ENCODE measurements at regions not wholly inside any gene's neighbourhood (a gene's known extent, or its start where the extent isn't known, plus 50 kb on each side); places are given as distances from the start of the nearest gene placed in this dataset.

DNA sequence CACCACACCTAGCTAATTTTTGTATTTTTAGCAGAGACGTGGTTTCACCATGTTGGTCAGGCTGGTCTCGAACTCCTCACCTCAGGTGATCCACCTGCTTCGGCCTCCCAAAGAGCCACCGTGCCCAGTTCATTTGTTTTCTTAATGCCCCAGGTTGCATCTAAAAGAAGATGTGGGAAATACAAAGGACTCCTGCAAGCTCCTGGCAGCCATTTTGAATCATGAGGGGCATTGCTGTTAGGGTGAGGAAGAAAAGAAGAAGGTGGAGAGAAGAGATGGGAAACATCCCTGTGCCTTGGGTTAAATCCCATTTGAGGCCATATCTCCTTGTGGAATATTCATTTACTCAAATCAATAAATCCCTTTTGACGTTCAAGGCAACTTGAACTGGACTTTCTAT lies 365.3 kb upstream of the ERCC4 start:
- DNase-seq (ENCODE audit: low read depth) = no peak
- TF ChIP-seq, protein P1, sequence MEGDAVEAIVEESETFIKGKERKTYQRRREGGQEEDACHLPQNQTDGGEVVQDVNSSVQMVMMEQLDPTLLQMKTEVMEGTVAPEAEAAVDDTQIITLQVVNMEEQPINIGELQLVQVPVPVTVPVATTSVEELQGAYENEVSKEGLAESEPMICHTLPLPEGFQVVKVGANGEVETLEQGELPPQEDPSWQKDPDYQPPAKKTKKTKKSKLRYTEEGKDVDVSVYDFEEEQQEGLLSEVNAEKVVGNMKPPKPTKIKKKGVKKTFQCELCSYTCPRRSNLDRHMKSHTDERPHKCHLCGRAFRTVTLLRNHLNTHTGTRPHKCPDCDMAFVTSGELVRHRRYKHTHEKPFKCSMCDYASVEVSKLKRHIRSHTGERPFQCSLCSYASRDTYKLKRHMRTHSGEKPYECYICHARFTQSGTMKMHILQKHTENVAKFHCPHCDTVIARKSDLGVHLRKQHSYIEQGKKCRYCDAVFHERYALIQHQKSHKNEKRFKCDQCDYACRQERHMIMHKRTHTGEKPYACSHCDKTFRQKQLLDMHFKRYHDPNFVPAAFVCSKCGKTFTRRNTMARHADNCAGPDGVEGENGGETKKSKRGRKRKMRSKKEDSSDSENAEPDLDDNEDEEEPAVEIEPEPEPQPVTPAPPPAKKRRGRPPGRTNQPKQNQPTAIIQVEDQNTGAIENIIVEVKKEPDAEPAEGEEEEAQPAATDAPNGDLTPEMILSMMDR (IDR thresholded peaks at IDR 0.05; ENCODE audit: control insufficient read depth, extremely low read depth, insufficient read depth) = no peak
- H3K4me3 ChIP-seq (ENCODE audit: low read depth, low read length) = no peak overlapping the region

DNA sequence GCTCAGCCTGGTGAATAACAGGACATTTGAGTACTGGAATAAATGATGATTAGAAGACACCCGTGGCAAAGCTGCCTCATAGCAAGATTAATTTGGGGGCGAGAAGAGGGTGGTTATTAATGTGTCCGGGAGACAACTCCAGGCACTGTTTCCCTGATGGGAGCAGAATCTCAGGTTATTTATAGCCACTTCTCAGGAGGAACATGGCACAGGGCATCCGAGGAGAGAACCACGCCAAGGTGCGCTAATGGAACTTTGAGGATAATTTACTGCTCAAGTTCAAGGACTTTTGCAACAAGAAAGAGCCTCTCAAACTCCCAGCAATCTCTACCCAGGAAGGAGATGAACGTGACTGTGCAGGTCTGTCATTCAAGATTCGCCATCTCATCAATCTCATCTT lies 362.5 kb upstream of the ERCC4 start:
- no peak for DNase-seq (ENCODE audit: low read depth)
- no peak overlapping the region for H3K4me3 ChIP-seq (ENCODE audit: low read depth, low read length)
- TF ChIP-seq, protein P1 (IDR thresholded peaks at IDR 0.05; ENCODE audit: control insufficient read depth, extremely low read depth, insufficient read depth) = no peak

DNA sequence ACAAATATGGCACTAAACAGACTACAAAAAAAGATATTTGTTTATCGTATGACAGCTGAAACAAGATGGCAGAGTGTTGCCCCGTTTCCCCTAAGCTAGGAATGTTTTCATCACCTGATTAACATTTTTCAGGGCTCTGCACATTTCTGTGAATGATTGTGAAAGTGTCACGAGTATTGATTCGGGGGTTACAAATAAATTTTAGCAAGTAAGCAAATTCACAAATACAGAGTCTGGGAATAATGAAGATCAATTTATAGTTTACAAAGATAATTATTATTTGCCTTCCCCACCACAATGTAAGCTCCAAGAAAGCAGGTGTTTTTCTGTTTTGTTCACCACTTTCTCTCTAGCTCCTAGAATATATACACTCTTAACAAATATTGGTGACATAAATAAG lies 361.2 kb upstream of the ERCC4 start:
- TF ChIP-seq, protein P1 (IDR thresholded peaks at IDR 0.05; ENCODE audit: control insufficient read depth, extremely low read depth, insufficient read depth) = no peak
- H3K4me3 ChIP-seq (ENCODE audit: low read depth, low read length) = no peak overlapping the region
- DNase-seq (ENCODE audit: low read depth) = no peak

DNA sequence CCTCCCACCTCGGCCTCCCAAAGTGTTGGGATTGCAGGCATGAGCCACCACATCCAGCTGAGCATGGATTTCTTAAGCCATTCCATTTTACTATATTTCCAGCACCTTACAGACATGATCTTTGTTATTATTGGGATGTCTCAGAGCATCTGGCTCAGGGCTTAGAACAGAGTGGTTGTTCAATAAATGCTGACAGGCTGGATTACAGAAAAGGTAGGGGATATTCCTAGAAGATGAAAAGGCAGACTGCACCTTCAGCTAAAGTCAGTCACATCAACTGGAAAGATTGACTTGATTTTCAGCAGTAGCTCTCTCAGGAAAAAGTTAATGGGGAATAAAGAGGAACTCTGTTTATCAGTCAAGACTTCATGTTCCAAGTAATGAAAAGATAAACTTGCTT lies 360.3 kb upstream of the ERCC4 start:
- TF ChIP-seq, protein P1 (IDR thresholded peaks at IDR 0.05; ENCODE audit: control insufficient read depth, extremely low read depth, insufficient read depth) = no peak
- no peak for DNase-seq (ENCODE audit: low read depth)
- H3K4me3 ChIP-seq (ENCODE audit: low read depth, low read length) = no peak overlapping the region

DNA sequence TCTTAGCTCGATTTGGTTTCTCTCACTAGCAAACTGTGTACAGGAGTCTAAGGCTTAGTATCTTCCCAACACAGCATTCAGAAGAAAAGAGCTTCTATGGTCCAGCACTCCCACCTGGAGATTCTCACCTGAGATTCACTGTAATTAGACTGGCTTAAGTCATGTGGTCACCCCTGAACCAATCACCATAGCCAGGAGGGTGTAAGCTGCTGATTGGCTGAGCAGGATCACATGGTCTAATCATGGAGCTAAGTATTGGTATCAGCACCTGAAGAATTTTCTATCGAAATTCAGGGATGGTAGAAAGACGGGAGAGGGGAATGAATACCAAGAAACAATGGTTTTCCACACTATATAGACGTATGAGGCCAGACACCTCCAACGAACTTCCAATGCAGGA lies 359.8 kb upstream of the ERCC4 start:
- TF ChIP-seq, protein P1 (IDR thresholded peaks at IDR 0.05; ENCODE audit: control insufficient read depth, extremely low read depth, insufficient read depth) = no peak
- H3K4me3 ChIP-seq (ENCODE audit: low read depth, low read length) = no peak overlapping the region
- no peak for DNase-seq (ENCODE audit: low read depth)

DNA sequence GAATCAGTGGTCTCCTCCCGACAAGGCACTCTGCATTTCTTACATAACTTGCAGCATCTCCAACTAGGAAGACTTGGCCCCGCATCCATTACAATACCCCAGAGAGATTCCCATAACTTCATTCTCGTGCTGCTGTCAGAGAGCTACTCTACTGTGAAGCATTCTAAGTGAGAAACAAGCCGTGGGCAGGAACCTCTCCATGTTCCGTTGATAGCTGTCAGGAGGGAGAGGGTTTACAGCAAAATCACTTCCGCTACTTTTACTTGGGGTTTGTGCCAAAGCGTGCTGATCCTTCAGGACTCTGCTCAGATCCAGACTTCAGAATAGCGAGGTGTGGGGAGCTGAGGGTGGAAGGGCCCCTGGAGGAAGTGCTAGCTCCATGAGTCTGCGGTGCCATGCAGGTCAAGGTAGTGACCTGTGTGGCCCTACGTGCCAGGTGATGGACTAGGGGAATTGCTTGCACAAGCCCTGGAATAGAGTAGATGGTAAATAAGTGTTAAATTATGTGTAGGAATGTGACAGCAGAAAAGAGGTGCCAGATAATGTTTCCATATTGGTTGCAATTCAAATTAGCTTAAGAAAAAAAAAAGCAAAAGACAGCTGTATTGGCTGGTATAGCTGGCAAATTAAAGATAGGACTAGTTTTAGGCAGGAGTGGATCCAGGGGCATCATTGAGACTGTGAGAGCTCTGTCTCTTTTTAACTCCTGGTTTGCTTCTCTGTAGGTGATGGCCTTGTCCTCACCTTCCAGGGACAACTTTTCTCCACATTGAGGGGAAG lies 358.5 kb upstream of the ERCC4 start:
- H3K4me3 ChIP-seq (ENCODE audit: low read depth, low read length) = no peak overlapping the region
- TF ChIP-seq, protein P1 (IDR thresholded peaks at IDR 0.05; ENCODE audit: control insufficient read depth, extremely low read depth, insufficient read depth) = no peak
- DNase-seq (ENCODE audit: low read depth) = no peak

DNA sequence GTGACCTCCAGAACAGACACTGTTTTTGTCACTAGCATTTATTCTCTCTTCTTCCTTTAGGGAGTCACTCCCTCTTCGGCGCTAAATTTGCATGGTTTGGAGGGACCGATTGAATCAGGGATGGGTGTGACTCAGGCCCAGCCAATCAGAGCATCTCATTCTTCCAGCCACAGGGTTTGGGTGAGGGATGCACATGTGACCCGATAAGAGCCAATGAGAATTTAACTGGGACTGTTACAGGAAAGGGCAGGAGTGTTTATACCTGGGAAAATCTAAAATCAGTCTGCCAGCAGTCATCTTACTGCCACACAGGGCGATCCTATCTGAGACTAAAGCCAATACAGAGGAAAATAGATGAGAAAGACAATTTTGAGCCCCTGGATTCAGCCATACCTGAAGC lies 351.2 kb upstream of the ERCC4 start:
- DNase-seq (ENCODE audit: low read depth) = no peak
- no peak overlapping the region for H3K4me3 ChIP-seq (ENCODE audit: low read depth, low read length)
- TF ChIP-seq, protein P1 (IDR thresholded peaks at IDR 0.05; ENCODE audit: control insufficient read depth, extremely low read depth, insufficient read depth) = no peak
